IMR-90 (cell line): ENCODE measurements at regions not wholly inside any gene's neighbourhood (a gene's known extent, or its start where the extent isn't known, plus 50 kb on each side); places are given as distances from the start of the nearest gene placed in this dataset.

ENCODE experiments used
- ATAC-seq: fragments of 200-7000 bp; cut with Tn5 transposase; 2 replicates; pipeline ENCODE4 v1.9.1; 2020; ENCODE audit warnings: low read depth, mild to moderate bottlenecking, moderate library complexity
- BruUV-seq: library from RNA; stranded (reverse); fragments of 400-500 nt; replicated peaks from 2 replicates; lab custom pipeline; 2021; lab: Mats Ljungman, UMichigan
- CTCF ChIA-PET: fragments of 300-600 bp; formaldehyde crosslinking; extraction: SDS; loops from one replicate; lab custom pipeline; 2021; ENCODE audit warnings: antibody characterized with exemption; lab: Yijun Ruan, JAX
- POLR2A ChIA-PET: fragments of 300-600 bp; sonication (Branson Sonifier 250); formaldehyde crosslinking; loops from one replicate; lab custom pipeline; 2022; ENCODE audit warnings: antibody characterized with exemption; ENCODE audit not compliant: unreplicated experiment; lab: Charles Lee
- DNase-seq: peaks from one replicate; pipeline ENCODE4 v3.0.0; 2013
- H2AFZ ChIP-seq: replicated peaks from 2 replicates; pipeline ENCODE3; 2013; ENCODE audit warnings: low read length, mild to moderate bottlenecking; ENCODE audit not compliant: poor library complexity
- H2AK5ac ChIP-seq: 2 replicates; pipeline ENCODE4 v1.6.1; 2013; ENCODE audit warnings: low read depth, low read length, inconsistent platforms
- H2AK9ac ChIP-seq: replicated peaks from 2 replicates; pipeline ENCODE3; 2013; ENCODE audit warnings: mild to moderate bottlenecking, low read depth, low read length, moderate library complexity; ENCODE audit not compliant: poor library complexity
- H2BK120ac ChIP-seq: 2 replicates; pipeline ENCODE4 v1.6.1; 2013; ENCODE audit warnings: low read depth, low read length, inconsistent platforms
- H2BK15ac ChIP-seq: 3 replicates; pipeline ENCODE4 v1.6.1; 2013; ENCODE audit warnings: low read depth, low read length, inconsistent platforms
- H2BK20ac ChIP-seq: 2 replicates; pipeline ENCODE4 v1.6.1; 2013; ENCODE audit warnings: low read depth, mild to moderate bottlenecking, inconsistent platforms, low read length, moderate library complexity
- H2BK5ac ChIP-seq: 2 replicates; pipeline ENCODE4 v1.6.1; 2013; ENCODE audit warnings: mild to moderate bottlenecking, low read depth, low read length, inconsistent platforms; ENCODE audit not compliant: poor library complexity, severe bottlenecking
- H3K14ac ChIP-seq: replicated peaks from 2 replicates; pipeline ENCODE4 v1.6.1; 2013; ENCODE audit warnings: low read depth, low read length, inconsistent platforms
- H3K18ac ChIP-seq: 2 replicates; pipeline ENCODE4 v1.6.1; 2013; ENCODE audit warnings: low read depth, low read length, control low read depth
- H3K23ac ChIP-seq: 2 replicates; pipeline ENCODE4 v1.6.1; 2013; ENCODE audit warnings: low read depth, low read length, inconsistent platforms
- H3K27ac ChIP-seq: 2 replicates; pipeline ENCODE4 v1.5.1; 2013; ENCODE audit warnings: mild to moderate bottlenecking, control low read depth, low read length; ENCODE audit not compliant: insufficient read depth
- H3K27me3 ChIP-seq: 2 replicates; pipeline ENCODE4 v1.6.1; 2013; ENCODE audit warnings: low read length; ENCODE audit not compliant: control insufficient read depth, insufficient read depth
- H3K36me3 ChIP-seq: 2 replicates; pipeline ENCODE4 v1.6.1; 2013; ENCODE audit warnings: low read length, mixed read lengths; ENCODE audit not compliant: control insufficient read depth, insufficient read depth
- H3K4ac ChIP-seq: 2 replicates; pipeline ENCODE4 v1.6.1; 2013; ENCODE audit warnings: low read depth, low read length, inconsistent platforms
- H3K4me1 ChIP-seq: 2 replicates; pipeline ENCODE4 v1.6.1; 2013; ENCODE audit warnings: low read length, mixed read lengths; ENCODE audit not compliant: control insufficient read depth, insufficient read depth
- H3K4me2 ChIP-seq: 2 replicates; pipeline ENCODE4 v1.6.1; 2013; ENCODE audit warnings: low read depth, mild to moderate bottlenecking, control low read depth, low read length, moderate library complexity
- H3K4me3 ChIP-seq: 2 replicates; pipeline ENCODE4 v1.5.1; 2013; ENCODE audit warnings: low read depth, mild to moderate bottlenecking, control low read depth, low read length, moderate library complexity; ENCODE audit not compliant: insufficient read depth
- H3K56ac ChIP-seq: 2 replicates; pipeline ENCODE4 v1.6.1; 2013; ENCODE audit warnings: low read length, inconsistent platforms; ENCODE audit not compliant: insufficient read depth; ENCODE audit errors: extremely low read depth
- H3K79me1 ChIP-seq, 2 experiments: 2 replicates each; pipeline ENCODE4 v1.6.1; 2013; ENCODE audit warnings: low read length in 2 of 2, inconsistent platforms in 1 of 2, low read depth in 1 of 2
- H3K9ac ChIP-seq: 2 replicates; pipeline ENCODE4 v1.6.1; 2013; ENCODE audit warnings: low read depth, low read length, control low read depth
- H3K9me1 ChIP-seq: 2 replicates; pipeline ENCODE4 v1.6.1; 2013; ENCODE audit warnings: low read length, inconsistent platforms; ENCODE audit not compliant: insufficient read depth
- H3K9me3 ChIP-seq: 2 replicates; pipeline ENCODE4 v1.6.1; 2013; ENCODE audit warnings: low read length; ENCODE audit not compliant: control insufficient read depth, insufficient read depth
- H4K20me1 ChIP-seq: 2 replicates; pipeline ENCODE4 v1.6.1; 2013; ENCODE audit warnings: low read length, inconsistent platforms; ENCODE audit not compliant: insufficient read depth
- H4K5ac ChIP-seq: 2 replicates; pipeline ENCODE4 v1.6.1; 2013; ENCODE audit warnings: mild to moderate bottlenecking, low read depth, low read length, control low read depth
- H4K8ac ChIP-seq, 2 experiments: 2 replicates each; pipeline ENCODE4 v1.6.1; 2013; ENCODE audit warnings: low read depth in 2 of 2, low read length in 2 of 2, control low read depth in 1 of 2, inconsistent platforms in 1 of 2
- H4K91ac ChIP-seq: 2 replicates; pipeline ENCODE4 v1.6.1; 2013; ENCODE audit warnings: low read depth, low read length, inconsistent platforms; ENCODE audit not compliant: insufficient read depth
- CHD1 ChIP-seq: IDR thresholded peaks from 2 replicates; pipeline ENCODE4 v1.6.1; 2012; ENCODE audit warnings: low read depth, low read length, improper control_type of control experiment
- WGBS, 2 experiments: methylation state at CpG; one replicate each; pipeline versions ENCODE4 v1.1.5 to v1.1.7; 2013; ENCODE audit warnings: missing lambda C conversion rate in 2 of 2; ENCODE audit not compliant: insufficient read length in 1 of 2; ENCODE audit errors: extremely low coverage in 2 of 2; 5-methylcytosine and 5-hydroxymethylcytosine counted together
- dilution Hi-C: fragments of 300-500 bp; cut with HindIII; formaldehyde crosslinking; loops from one replicate; pipeline ENCODE4 v1.14.3; 2018; ENCODE audit warnings: low sequenced_read_pairs; ENCODE audit not compliant: unreplicated experiment
- in situ Hi-C: fragments of 300-500 bp; cut with MboI; formaldehyde crosslinking; loops from 3 replicates; pipeline ENCODE4 v1.14.3; 2019; ENCODE audit warnings: low sequenced_read_pairs, inconsistent platforms, mixed read lengths
- intact Hi-C: fragments of 100-400 bp; cut with micrococcal nuclease; formaldehyde crosslinking; loops from 2 replicates; pipeline ENCODE4 v1.10.0; 2022

GRCh38 chr2:228245601-228246000 lies 64.1 kb upstream of the SPHKAP start:
- Histone ChIP-seq H3K56ac (no peak overlapping the region), H3K9ac (no peak overlapping the region), H3K36me3 (no peaks in the 10 kb centered on the region), H3K27ac (no peak overlapping the region), H4K5ac (no peak overlapping the region), H3K4me1 (no peaks in the 10 kb centered on the region), H2BK120ac (no peak overlapping the region), H2BK15ac (no peak overlapping the region), H3K18ac (no peak overlapping the region), H2AK5ac (no peak overlapping the region), H2AK9ac (no peak overlapping the region), H2AFZ (no peak overlapping the region), H3K9me3 (peaks cover 10% of the 10 kb centered on the region; the same call in 1 of the 2 replicates), H4K8ac (no peak overlapping the region), H3K4me3 (no peak overlapping the region), H3K4ac (no peak overlapping the region), H3K27me3 (no peaks in the 10 kb centered on the region), H4K20me1 (no peaks in the 10 kb centered on the region), H3K23ac (no peak overlapping the region), H3K14ac (no peak overlapping the region), H4K91ac (no peak overlapping the region), H2BK5ac (no peak overlapping the region), H2BK20ac (no peak overlapping the region), H3K9me1 (no peaks in the 10 kb centered on the region), H3K79me1 (no peaks in the 10 kb centered on the region), H3K4me2 (no peak overlapping the region)
- ATAC-seq, result no peak
- in situ Hi-C loops (no loop called here), dilution Hi-C loops (no loop called here), intact Hi-C loops (no loop called here)
- WGBS, 2 experiments, result no CpG with 5 or more reads among the region's 4 CpGs
- CTCF ChIA-PET, result no interaction called here
- POLR2A ChIA-PET, result no interaction called here
- BruUV-seq, result no TSS peak
- TF ChIP-seq CHD1, result no peak
- DNase-seq, result no peak
